SK-N-SH (cell line): ENCODE measurements at regions not wholly inside any gene's neighbourhood (a gene's known extent, or its start where the extent isn't known, plus 50 kb on each side); places are given as distances from the start of the nearest gene placed in this dataset.

Source experiments
- CTCF ChIA-PET: fragments of 300-600, 350-600 bp; formaldehyde crosslinking; extraction: SDS; loops from one replicate; lab custom pipeline; 2021; lab: Yijun Ruan, JAX
- POLR2A ChIA-PET: fragments of 350-600 bp; sonication (Branson Sonifier 250); formaldehyde crosslinking; extraction: SDS; loops from one replicate; lab custom pipeline; 2020; ENCODE audit warnings: antibody characterized with exemption, inconsistent platforms; lab: Yijun Ruan, JAX
- DNase-seq: peaks from one replicate; pipeline ENCODE4 v3.0.0; 2012
- H2AFZ ChIP-seq: fragments of 200-600 bp; sonication (generic); 2 replicates; pipeline ENCODE4 v1.8.1; 2016; ENCODE audit warnings: antibody characterized with exemption, mild to moderate bottlenecking, low read depth
- H3F3A ChIP-seq: fragments of 200-600 bp; sonication (generic); replicated peaks from 2 replicates; pipeline ENCODE3; 2016; ENCODE audit warnings: antibody characterized with exemption, mild to moderate bottlenecking; ENCODE audit not compliant: insufficient read depth
- H3K27ac ChIP-seq, 2 experiments: fragments of 200-500 bp in 1 of 2; fragments of 200-600 bp in 1 of 2; sonication (Bioruptor generic) in 1 of 2; sonication (generic), shearing (Covaris generic) in 1 of 2; 2 replicates each; pipeline versions ENCODE4 v1.5.1 to v1.6.1; 2014 to 2016; ENCODE audit warnings: low read depth in 2 of 2, inconsistent platforms in 1 of 2, low read length in 1 of 2, mild to moderate bottlenecking in 1 of 2, mixed read lengths in 1 of 2
- H3K27me3 ChIP-seq: fragments of 200-600 bp; sonication (generic), shearing (Covaris generic); 2 replicates; pipeline ENCODE4 v1.6.1; 2016; ENCODE audit warnings: mixed run types; ENCODE audit not compliant: insufficient read depth
- H3K36me3 ChIP-seq, 2 experiments: fragments of 200-500 bp in 1 of 2; fragments of 200-600 bp in 1 of 2; sonication (Bioruptor generic) in 1 of 2; sonication (generic) in 1 of 2; replicated peaks in 1 of 2; 2 replicates each; pipeline versions ENCODE3 to v1.5.1; 2014 to 2016; ENCODE audit warnings: low read length in 1 of 2, mild to moderate bottlenecking in 1 of 2; ENCODE audit not compliant: insufficient read depth in 2 of 2, control insufficient read depth in 1 of 2
- H3K4me1 ChIP-seq, 2 experiments: fragments of 200-500 bp in 1 of 2; fragments of 200-600 bp in 1 of 2; sonication (Bioruptor generic) in 1 of 2; sonication (generic), shearing (Covaris generic) in 1 of 2; 2 replicates each; pipeline versions ENCODE4 v1.5.1 to v1.6.1; 2014 to 2016; ENCODE audit warnings: low read depth in 1 of 2, low read length in 1 of 2, mixed run types in 1 of 2; ENCODE audit not compliant: insufficient read depth in 2 of 2, control insufficient read depth in 1 of 2
- H3K4me2 ChIP-seq: fragments of 200-600 bp; sonication (generic), shearing (Covaris generic); 2 replicates; pipeline ENCODE4 v1.6.1; 2017; ENCODE audit warnings: mixed run types
- H3K4me3 ChIP-seq, 2 experiments: fragments of 200-500 bp in 1 of 2; fragments of 200-600 bp in 1 of 2; sonication (Bioruptor generic) in 1 of 2; sonication (generic), shearing (Covaris generic) in 1 of 2; 2 replicates each; pipeline versions ENCODE4 v1.5.1 to v1.8.1; 2014 to 2016; ENCODE audit warnings: low read depth in 2 of 2, inconsistent platforms in 1 of 2, low read length in 1 of 2, mild to moderate bottlenecking in 1 of 2, mixed read lengths in 1 of 2, moderate library complexity in 1 of 2
- H3K79me2 ChIP-seq: fragments of 200-600 bp; sonication (generic); 2 replicates; pipeline ENCODE4 v1.8.1; 2017; ENCODE audit warnings: mild to moderate bottlenecking; ENCODE audit not compliant: insufficient read depth
- H3K9ac ChIP-seq: fragments of 200-600 bp; sonication (generic); 2 replicates; pipeline ENCODE4 v1.6.1; 2017; ENCODE audit warnings: mixed run types
- H3K9me2 ChIP-seq: fragments of 200-600 bp; sonication (generic); 2 replicates; pipeline ENCODE4 v1.6.1; 2017; ENCODE audit warnings: mixed run types
- H3K9me3 ChIP-seq: fragments of 200-600 bp; sonication (generic); 2 replicates; pipeline ENCODE4 v1.6.1; 2017; ENCODE audit warnings: mixed run types, mild to moderate bottlenecking, moderate library complexity
- H4K20me1 ChIP-seq: fragments of 200-600 bp; sonication (generic); 2 replicates; pipeline ENCODE4 v1.6.1; 2017; ENCODE audit warnings: mild to moderate bottlenecking, mixed run types; ENCODE audit not compliant: insufficient read depth
- CTCF ChIP-seq: fragments of 200-600 bp; sonication (generic); IDR thresholded peaks from 2 replicates; pipeline ENCODE4 v1.6.1; 2017; ENCODE audit warnings: antibody characterized with exemption, mild to moderate bottlenecking, moderate library complexity
- ELF1 ChIP-seq: IDR thresholded peaks from 2 replicates; pipeline ENCODE4 v1.4.0; 2012
- EZH2phosphoT487 ChIP-seq: fragments of 200-600 bp; sonication (generic); IDR thresholded peaks from 2 replicates; pipeline ENCODE4 v1.6.1; 2017; ENCODE audit warnings: low read depth, mixed run types, mild to moderate bottlenecking, antibody characterized with exemption, moderate library complexity, borderline replicate concordance
- FOSL2 ChIP-seq: IDR thresholded peaks from 2 replicates; pipeline ENCODE4 v1.4.0; 2012; ENCODE audit warnings: low read depth, mild to moderate bottlenecking, moderate library complexity, borderline replicate concordance
- FOXJ3 ChIP-seq: sonication (generic); formaldehyde crosslinking; IDR thresholded peaks from 2 replicates; pipeline ENCODE4 v1.5.1; 2020; ENCODE audit warnings: mild to moderate bottlenecking, missing genetic modification reagents
- GABPA ChIP-seq: IDR thresholded peaks from 2 replicates; pipeline ENCODE4 v1.4.0; 2012; ENCODE audit warnings: low read depth, mild to moderate bottlenecking
- GATA2 ChIP-seq: sonication (generic); formaldehyde crosslinking; IDR thresholded peaks from 2 replicates; pipeline ENCODE4 v1.5.0; 2020; ENCODE audit warnings: mild to moderate bottlenecking, missing genetic modification reagents
- IRF3 ChIP-seq: fragments of 150-350 bp; IDR thresholded peaks from 2 replicates; pipeline ENCODE4 v1.6.1; 2016; ENCODE audit warnings: mild to moderate bottlenecking, low read depth, low read length
- MAX ChIP-seq: IDR thresholded peaks from 2 replicates; pipeline ENCODE4 v1.4.0; 2012; ENCODE audit warnings: low read depth
- MEF2A ChIP-seq: IDR thresholded peaks from 2 replicates; pipeline ENCODE4 v1.4.0; 2012; ENCODE audit warnings: low read depth, borderline replicate concordance
- MXI1 ChIP-seq: IDR thresholded peaks from 2 replicates; pipeline ENCODE4 v1.6.1; 2012; ENCODE audit warnings: mild to moderate bottlenecking, low read depth, low read length, improper control_type of control experiment
- NFIC ChIP-seq: IDR thresholded peaks from 2 replicates; pipeline ENCODE4 v1.4.0; 2012; ENCODE audit warnings: borderline replicate concordance
- NRF1 ChIP-seq: IDR thresholded peaks from 2 replicates; pipeline ENCODE4 v1.6.1; 2012; ENCODE audit warnings: low read depth, mild to moderate bottlenecking, low read length
- POLR2AphosphoS5 ChIP-seq: IDR thresholded peaks from 2 replicates; pipeline ENCODE4 v1.6.1; 2012; ENCODE audit warnings: low read depth, low read length
- RAD21 ChIP-seq: IDR thresholded peaks from 2 replicates; pipeline ENCODE4 v1.6.1; 2012; ENCODE audit warnings: mild to moderate bottlenecking, low read length
- RFX5 ChIP-seq: IDR thresholded peaks from 2 replicates; pipeline ENCODE4 v1.6.1; 2012; ENCODE audit warnings: mild to moderate bottlenecking, improper control_type of control experiment, low read length
- RXRA ChIP-seq: IDR thresholded peaks from 2 replicates; pipeline ENCODE4 v1.4.0; 2012; ENCODE audit warnings: low read depth, mild to moderate bottlenecking, borderline replicate concordance
- SIN3A ChIP-seq: IDR thresholded peaks from 2 replicates; pipeline ENCODE4 v1.6.1; 2012; ENCODE audit warnings: low read depth, mild to moderate bottlenecking, low read length, moderate library complexity, borderline replicate concordance
- SMC3 ChIP-seq: IDR thresholded peaks from 2 replicates; pipeline ENCODE4 v1.6.1; 2012; ENCODE audit warnings: low read depth, low read length, improper control_type of control experiment
- YY1 ChIP-seq: IDR thresholded peaks from 2 replicates; pipeline ENCODE4 v1.4.0; 2012; ENCODE audit warnings: low read depth, mild to moderate bottlenecking
- ZBTB33 ChIP-seq: IDR thresholded peaks from 2 replicates; pipeline ENCODE4 v1.4.0; 2012; ENCODE audit warnings: low read depth, borderline replicate concordance
- WGBS: methylation state at CpG from one replicate; pipeline ENCODE4 v1.1.6; 2017; ENCODE audit warnings: low lambda C conversion rate; 5-methylcytosine and 5-hydroxymethylcytosine counted together
- TF ChIP-seq, protein P1 (sequence below): fragments of 150-350 bp; IDR thresholded peaks from 2 replicates; pipeline ENCODE4 v1.6.1; 2017; ENCODE audit warnings: antibody characterized with exemption, low read length, low read depth, borderline replicate concordance

- no peak for DNase-seq
Measured at GRCh38 chr18:78787751-78788150, 191.9 kb upstream of the SALL3 start.

GRCh38 chr18:78788161-78788560 lies 191.5 kb upstream of the SALL3 start:
- H3K27ac ChIP-seq, result no peak overlapping the region
- POLR2A ChIA-PET, result no interaction called here
- H3K9me2 ChIP-seq, result no peaks in the 10 kb centered on the region
- no peak overlapping the region for H3K4me3 ChIP-seq
- H2AFZ ChIP-seq, result no peak overlapping the region
- no peaks in the 10 kb centered on the region for H3K4me1 ChIP-seq
- H3K79me2 ChIP-seq, result no peaks in the 10 kb centered on the region
- 0% methylated on average over 6 of the region's 14 CpGs for WGBS
- CTCF ChIA-PET, result interaction anchor here (1.7 kb wide), 1 partner anchor 15 kb away, joined by 3 read pairs; no protein-coding TSS in a partner anchor
- no peaks in the 10 kb centered on the region for H3F3A ChIP-seq
- no peaks in the 10 kb centered on the region for H3K9me3 ChIP-seq
- H3K4me2 ChIP-seq, result no peak overlapping the region
- no peaks in the 10 kb centered on the region for H3K36me3 ChIP-seq
- DNase-seq, result no peak
- H4K20me1 ChIP-seq, result no peaks in the 10 kb centered on the region
- peaks cover 40% of the 10 kb centered on the region for H3K27me3 ChIP-seq
- no peak overlapping the region for H3K9ac ChIP-seq
- TF ChIP-seq POLR2AphosphoS5 (no peak), NRF1 (no peak), YY1 (no peak), NFIC (no peak), CTCF (no peak), RXRA (no peak), SIN3A (no peak), GABPA (no peak), MEF2A (no peak), GATA2 (CRISPR knock-in tag) (no peak)
- TF ChIP-seq, protein P1, sequence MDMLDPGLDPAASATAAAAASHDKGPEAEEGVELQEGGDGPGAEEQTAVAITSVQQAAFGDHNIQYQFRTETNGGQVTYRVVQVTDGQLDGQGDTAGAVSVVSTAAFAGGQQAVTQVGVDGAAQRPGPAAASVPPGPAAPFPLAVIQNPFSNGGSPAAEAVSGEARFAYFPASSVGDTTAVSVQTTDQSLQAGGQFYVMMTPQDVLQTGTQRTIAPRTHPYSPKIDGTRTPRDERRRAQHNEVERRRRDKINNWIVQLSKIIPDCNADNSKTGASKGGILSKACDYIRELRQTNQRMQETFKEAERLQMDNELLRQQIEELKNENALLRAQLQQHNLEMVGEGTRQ, result no peak

More at GRCh38 chr18:78787751-78788150, 191.9 kb upstream of the SALL3 start:
- H3K4me1 ChIP-seq, result no peaks in the 10 kb centered on the region
- no peaks in the 10 kb centered on the region for H3F3A ChIP-seq
- H3K9me3 ChIP-seq, result no peaks in the 10 kb centered on the region
- no peaks in the 10 kb centered on the region for H4K20me1 ChIP-seq
- H3K4me3 ChIP-seq, result no peak overlapping the region
- no peak overlapping the region for H2AFZ ChIP-seq
- CTCF ChIA-PET, result no interaction called here
- H3K27ac ChIP-seq, result no peak overlapping the region
- no peaks in the 10 kb centered on the region for H3K36me3 ChIP-seq
- no peaks in the 10 kb centered on the region for H3K9me2 ChIP-seq
- 0% methylated on average over 8 of the region's 8 CpGs for WGBS
- H3K9ac ChIP-seq, result no peak overlapping the region
- peaks cover 44% of the 10 kb centered on the region for H3K27me3 ChIP-seq
- H3K4me2 ChIP-seq, result no peak overlapping the region
- POLR2A ChIA-PET, result no interaction called here
- TF ChIP-seq YY1 (no peak), RFX5 (no peak), IRF3 (no peak), GABPA (no peak), FOSL2 (no peak), SMC3 (no peak), RXRA (no peak), ELF1 (no peak), RAD21 (no peak), ZBTB33 (no peak), MXI1 (no peak), FOXJ3 (CRISPR knock-in tag) (no peak), MAX (no peak), EZH2phosphoT487 (no peak)
- H3K79me2 ChIP-seq, result no peaks in the 10 kb centered on the region
